ENCODE measurements at regions not wholly inside any gene's neighbourhood (a gene's known extent, or its start where the extent isn't known, plus 50 kb on each side); places are given as distances from the start of the nearest gene placed in this dataset.

- Histone ChIP-seq H3K9me3 (ENCODE audit: insufficient read depth, low read depth, low read length) (no peaks in the 10 kb centered on the region), H3K4me3 (ENCODE audit: low read length, poor library complexity, severe bottlenecking) (no peak overlapping the region), H3K79me2 (ENCODE audit: insufficient read depth, low read length) (no peaks in the 10 kb centered on the region)
Observed at GRCh38 chr2:215879977-215880940, 133.1 kb downstream of the MREG start.

GRCh38 chr2:215879331-215879730 lies 134.0 kb downstream of the MREG start:
- no peaks in the 10 kb centered on the region for H3F3A ChIP-seq (ENCODE audit: low read depth)
- H3K4me2 ChIP-seq (ENCODE audit: low read depth, low read length, poor library complexity, severe bottlenecking), result no peak overlapping the region
- no peaks in the 10 kb centered on the region for H4K20me1 ChIP-seq (ENCODE audit: insufficient read depth, low read length, poor library complexity, severe bottlenecking)
- H3K4me3 ChIP-seq (ENCODE audit: low read length, poor library complexity, severe bottlenecking), result no peak overlapping the region
- H3K9me2 ChIP-seq (replicated peaks; ENCODE audit: low read depth, low read length), result no peaks in the 10 kb centered on the region
- H3K9me3 ChIP-seq (ENCODE audit: insufficient read depth, low read depth, low read length), result no peaks in the 10 kb centered on the region
- H3K27me3 ChIP-seq (ENCODE audit: insufficient read depth, low read length, poor library complexity, severe bottlenecking), result no peaks in the 10 kb centered on the region
- H3K9ac ChIP-seq (ENCODE audit: low read depth, low read length, poor library complexity, severe bottlenecking), result no peak overlapping the region
- H3K4me1 ChIP-seq (ENCODE audit: insufficient read depth, low read length, poor library complexity, severe bottlenecking), result no peaks in the 10 kb centered on the region
- TF ChIP-seq CTCF (conservative IDR thresholded peaks at IDR 0.05; ENCODE audit: low read length) (no peak), EZH2phosphoT487 (IDR thresholded peaks at IDR 0.05; ENCODE audit: borderline replicate concordance) (no peak)
- no peaks in the 10 kb centered on the region for H3K79me2 ChIP-seq (ENCODE audit: insufficient read depth, low read length)
- H2AFZ ChIP-seq (ENCODE audit: low read length), result no peak overlapping the region
- H3K36me3 ChIP-seq (ENCODE audit: insufficient read depth, low read length), result no peaks in the 10 kb centered on the region

More at GRCh38 chr2:215879977-215880940, 133.1 kb downstream of the MREG start:
- Histone ChIP-seq H3K4me2 (ENCODE audit: low read depth, low read length, poor library complexity, severe bottlenecking) (no peak overlapping the region), H2AFZ (ENCODE audit: low read length) (no peak overlapping the region), H3K9ac (ENCODE audit: low read depth, low read length, poor library complexity, severe bottlenecking) (no peak overlapping the region), H3K36me3 (ENCODE audit: insufficient read depth, low read length) (no peaks in the 10 kb centered on the region), H3F3A (ENCODE audit: low read depth) (no peaks in the 10 kb centered on the region), H4K20me1 (ENCODE audit: insufficient read depth, low read length, poor library complexity, severe bottlenecking) (no peaks in the 10 kb centered on the region), H3K9me2 (replicated peaks; ENCODE audit: low read depth, low read length) (no peaks in the 10 kb centered on the region), H3K27me3 (ENCODE audit: insufficient read depth, low read length, poor library complexity, severe bottlenecking) (no peaks in the 10 kb centered on the region), H3K4me1 (ENCODE audit: insufficient read depth, low read length, poor library complexity, severe bottlenecking) (no peaks in the 10 kb centered on the region)
- no peak for TF ChIP-seq CTCF (conservative IDR thresholded peaks at IDR 0.05; ENCODE audit: low read length)
- no peak for TF ChIP-seq EZH2phosphoT487 (IDR thresholded peaks at IDR 0.05; ENCODE audit: borderline replicate concordance)

- H3K9ac ChIP-seq (ENCODE audit: low read depth, low read length, poor library complexity, severe bottlenecking), result no peak overlapping the region
- no peak for TF ChIP-seq EZH2phosphoT487 (IDR thresholded peaks at IDR 0.05; ENCODE audit: borderline replicate concordance)
- no peak for TF ChIP-seq CTCF (conservative IDR thresholded peaks at IDR 0.05; ENCODE audit: low read length)
- no peaks in the 10 kb centered on the region for H3K36me3 ChIP-seq (ENCODE audit: insufficient read depth, low read length)
- no peaks in the 10 kb centered on the region for H3F3A ChIP-seq (ENCODE audit: low read depth)
- H3K27me3 ChIP-seq (ENCODE audit: insufficient read depth, low read length, poor library complexity, severe bottlenecking), result no peaks in the 10 kb centered on the region
- H3K79me2 ChIP-seq (ENCODE audit: insufficient read depth, low read length), result no peaks in the 10 kb centered on the region
- no peak overlapping the region for H2AFZ ChIP-seq (ENCODE audit: low read length)
- H3K4me2 ChIP-seq (ENCODE audit: low read depth, low read length, poor library complexity, severe bottlenecking), result no peak overlapping the region
- no peaks in the 10 kb centered on the region for H3K9me3 ChIP-seq (ENCODE audit: insufficient read depth, low read depth, low read length)
- H3K4me1 ChIP-seq (ENCODE audit: insufficient read depth, low read length, poor library complexity, severe bottlenecking), result no peaks in the 10 kb centered on the region
- H3K4me3 ChIP-seq (ENCODE audit: low read length, poor library complexity, severe bottlenecking), result no peak overlapping the region
- no peaks in the 10 kb centered on the region for H3K9me2 ChIP-seq (replicated peaks; ENCODE audit: low read depth, low read length)
- H4K20me1 ChIP-seq (ENCODE audit: insufficient read depth, low read length, poor library complexity, severe bottlenecking), result no peaks in the 10 kb centered on the region
Observed at GRCh38 chr2:215878476-215879063, 134.8 kb downstream of the MREG start.
